Endothelial cell (in vitro differentiated cells): ENCODE measurements at regions not wholly inside any gene's neighbourhood (a gene's known extent, or its start where the extent isn't known, plus 50 kb on each side); places are given as distances from the start of the nearest gene placed in this dataset.

Experiments
- DNase-seq: peaks from one replicate; pipeline ENCODE4 v3.0.0; 2021; ENCODE audit warnings: low spot score
- H3K27ac Mint-ChIP-seq: one replicate; pipeline ENCODE4 v1.8.0; 2021; ENCODE audit warnings: mixed read lengths, inconsistent platforms; ENCODE audit not compliant: unreplicated experiment
- H3K27me3 Mint-ChIP-seq: one replicate; pipeline ENCODE4 v1.8.0; 2021; ENCODE audit warnings: mild to moderate bottlenecking, moderate library complexity, mixed read lengths, inconsistent platforms; ENCODE audit not compliant: unreplicated experiment
- H3K36me3 Mint-ChIP-seq: one replicate; pipeline ENCODE4 v1.8.0; 2021; ENCODE audit warnings: mild to moderate bottlenecking, low read depth, mixed read lengths, inconsistent platforms; ENCODE audit not compliant: unreplicated experiment
- H3K4me1 Mint-ChIP-seq: one replicate; pipeline ENCODE4 v1.8.0; 2021; ENCODE audit warnings: mild to moderate bottlenecking, mixed read lengths, inconsistent platforms; ENCODE audit not compliant: unreplicated experiment
- H3K4me3 Mint-ChIP-seq: one replicate; pipeline ENCODE4 v1.8.0; 2021; ENCODE audit warnings: mild to moderate bottlenecking, mixed read lengths, inconsistent platforms; ENCODE audit not compliant: unreplicated experiment
- H3K9me3 Mint-ChIP-seq: one replicate; pipeline ENCODE4 v1.8.0; 2021; ENCODE audit warnings: mixed read lengths, inconsistent platforms; ENCODE audit not compliant: unreplicated experiment
- TF ChIP-seq, protein P1 (sequence below): fragments of 200-600 bp; sonication (generic); IDR thresholded peaks from one replicate; pipeline ENCODE4 v1.5.0; 2021; ENCODE audit warnings: antibody characterized with exemption; ENCODE audit not compliant: unreplicated experiment

DNA sequence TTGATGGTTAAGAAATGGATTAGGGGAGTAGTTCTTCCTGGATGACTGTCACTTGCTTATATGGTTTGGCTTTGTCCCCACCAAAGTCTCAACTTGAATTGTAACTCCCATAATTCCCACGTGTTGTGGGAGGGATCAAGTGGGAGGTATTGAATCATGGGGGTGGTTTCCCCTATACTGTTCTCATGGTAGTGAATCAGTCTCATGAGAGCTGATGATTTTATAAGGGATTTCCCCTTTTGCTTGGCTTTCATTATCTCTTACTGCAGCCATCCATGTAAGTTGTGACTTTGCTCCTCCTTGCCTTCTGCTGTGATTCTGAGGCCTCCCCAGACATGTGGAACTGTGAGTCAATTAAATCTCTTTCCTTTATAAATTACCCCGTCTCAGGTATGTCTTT is 1621.1 kb downstream of the MRPL39 start:
- H3K27me3 Mint-ChIP-seq, result peaks cover 8% of the 10 kb centered on the region
- peaks cover 8% of the 10 kb centered on the region for H3K9me3 Mint-ChIP-seq
- H3K4me1 Mint-ChIP-seq, result no peaks in the 10 kb centered on the region
- DNase-seq, result no peak
- TF ChIP-seq, protein P1, sequence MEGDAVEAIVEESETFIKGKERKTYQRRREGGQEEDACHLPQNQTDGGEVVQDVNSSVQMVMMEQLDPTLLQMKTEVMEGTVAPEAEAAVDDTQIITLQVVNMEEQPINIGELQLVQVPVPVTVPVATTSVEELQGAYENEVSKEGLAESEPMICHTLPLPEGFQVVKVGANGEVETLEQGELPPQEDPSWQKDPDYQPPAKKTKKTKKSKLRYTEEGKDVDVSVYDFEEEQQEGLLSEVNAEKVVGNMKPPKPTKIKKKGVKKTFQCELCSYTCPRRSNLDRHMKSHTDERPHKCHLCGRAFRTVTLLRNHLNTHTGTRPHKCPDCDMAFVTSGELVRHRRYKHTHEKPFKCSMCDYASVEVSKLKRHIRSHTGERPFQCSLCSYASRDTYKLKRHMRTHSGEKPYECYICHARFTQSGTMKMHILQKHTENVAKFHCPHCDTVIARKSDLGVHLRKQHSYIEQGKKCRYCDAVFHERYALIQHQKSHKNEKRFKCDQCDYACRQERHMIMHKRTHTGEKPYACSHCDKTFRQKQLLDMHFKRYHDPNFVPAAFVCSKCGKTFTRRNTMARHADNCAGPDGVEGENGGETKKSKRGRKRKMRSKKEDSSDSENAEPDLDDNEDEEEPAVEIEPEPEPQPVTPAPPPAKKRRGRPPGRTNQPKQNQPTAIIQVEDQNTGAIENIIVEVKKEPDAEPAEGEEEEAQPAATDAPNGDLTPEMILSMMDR, result no peak
- H3K27ac Mint-ChIP-seq, result no peak overlapping the region
- H3K36me3 Mint-ChIP-seq, result peaks cover 4% of the 10 kb centered on the region
- no peak overlapping the region for H3K4me3 Mint-ChIP-seq

- H3K27ac Mint-ChIP-seq, result no peak overlapping the region
- no peaks in the 10 kb centered on the region for H3K36me3 Mint-ChIP-seq
- TF ChIP-seq, protein P1, result no peak
- H3K27me3 Mint-ChIP-seq, result peaks cover 6% of the 10 kb centered on the region
- DNase-seq, result no peak
- H3K4me3 Mint-ChIP-seq, result no peak overlapping the region
- H3K4me1 Mint-ChIP-seq, result no peaks in the 10 kb centered on the region
- H3K9me3 Mint-ChIP-seq, result peaks cover 7% of the 10 kb centered on the region
Measured at GRCh38 chr21:23982546-23982945, 1624.7 kb downstream of the MRPL39 start.

- Mint-ChIP-seq H3K27ac (no peak overlapping the region), H3K4me1 (no peaks in the 10 kb centered on the region), H3K27me3 (no peaks in the 10 kb centered on the region), H3K9me3 (peaks cover 8% of the 10 kb centered on the region), H3K4me3 (no peak overlapping the region), H3K36me3 (no peaks in the 10 kb centered on the region)
- TF ChIP-seq, protein P1, result no peak
- DNase-seq, result no peak
Measured at GRCh38 chr21:23977971-23978370, 1629.3 kb downstream of the MRPL39 start.

- Mint-ChIP-seq H3K4me1 (peaks cover 4% of the 10 kb centered on the region), H3K27ac (no peak overlapping the region), H3K4me3 (no peak overlapping the region), H3K36me3 (peaks cover 3% of the 10 kb centered on the region), H3K27me3 (peaks cover 8% of the 10 kb centered on the region), H3K9me3 (no peaks in the 10 kb centered on the region)
- TF ChIP-seq, protein P1, result peak; percentile 44
- DNase-seq, result peak; percentile 66
Measured at GRCh38 chr21:23968722-23969647, 1638.3 kb downstream of the MRPL39 start.

DNA sequence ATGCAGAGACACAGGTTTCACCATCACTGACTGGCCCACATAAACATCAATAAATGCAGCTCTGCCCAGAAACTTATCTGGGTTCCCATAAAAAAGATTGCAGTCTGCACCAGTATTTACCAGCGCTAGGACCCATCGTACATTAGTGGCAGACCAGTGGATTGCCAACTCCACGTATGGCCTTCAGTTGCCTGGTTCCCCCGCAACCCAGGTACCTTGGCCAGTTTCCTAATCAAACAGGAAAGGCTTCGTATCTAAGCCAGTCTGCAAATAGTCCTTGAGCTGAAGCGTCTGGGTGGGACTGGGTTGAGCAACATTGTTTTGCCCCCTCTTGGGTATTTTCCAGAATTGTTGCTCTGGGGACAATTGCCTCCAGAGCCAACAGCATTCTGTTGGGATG is 1639.3 kb downstream of the MRPL39 start:
- DNase-seq, result no peak

More for the DNA sequence above, 1639.3 kb downstream of the MRPL39 start:
- Mint-ChIP-seq H3K9me3 (no peaks in the 10 kb centered on the region), H3K4me3 (no peak overlapping the region), H3K36me3 (peaks cover 3% of the 10 kb centered on the region), H3K27me3 (peaks cover 11% of the 10 kb centered on the region), H3K27ac (no peak overlapping the region), H3K4me1 (peaks cover 4% of the 10 kb centered on the region)
- TF ChIP-seq, protein P1, result no peak
